DOHH2 (cell line): ENCODE measurements at regions not wholly inside any gene's neighbourhood (a gene's known extent, or its start where the extent isn't known, plus 50 kb on each side); places are given as distances from the start of the nearest gene placed in this dataset.

Experiments used
- H3F3A ChIP-seq: fragments of 200-600 bp; sonication (generic), shearing (Covaris generic); 2 replicates; pipeline ENCODE4 v1.6.0; 2016; ENCODE audit warnings: antibody characterized with exemption, mild to moderate bottlenecking; ENCODE audit not compliant: control insufficient read depth, insufficient read depth
- H3K27ac ChIP-seq: fragments of 200-600 bp; sonication (generic); 2 replicates; pipeline ENCODE4 v1.5.1; 2014; ENCODE audit warnings: low read depth, mild to moderate bottlenecking, low read length, moderate library complexity
- H3K27me3 ChIP-seq: fragments of 200-600 bp; sonication (generic); 2 replicates; pipeline ENCODE4 v1.6.1; 2014; ENCODE audit warnings: mild to moderate bottlenecking, low read length, mixed read lengths; ENCODE audit not compliant: control insufficient read depth
- H3K36me3 ChIP-seq: fragments of 200-600 bp; sonication (generic); 2 replicates; pipeline ENCODE4 v1.6.1; 2014; ENCODE audit warnings: mild to moderate bottlenecking, low read length, moderate library complexity, mixed read lengths; ENCODE audit not compliant: control insufficient read depth
- H3K4me1 ChIP-seq: fragments of 200-600 bp; sonication (generic); 2 replicates; pipeline ENCODE4 v1.6.1; 2014; ENCODE audit warnings: mild to moderate bottlenecking, low read length, mixed read lengths; ENCODE audit not compliant: control insufficient read depth
- H3K4me2 ChIP-seq: fragments of 200-600 bp; sonication (generic); 2 replicates; pipeline ENCODE4 v1.6.0; 2014; ENCODE audit warnings: mild to moderate bottlenecking, low read length, moderate library complexity
- H3K4me3 ChIP-seq: fragments of 200-600 bp; sonication (generic); 2 replicates; pipeline ENCODE4 v1.5.1; 2014; ENCODE audit warnings: mild to moderate bottlenecking, low read length, mixed read lengths
- H3K79me2 ChIP-seq: fragments of 200-600 bp; sonication (generic); 2 replicates; pipeline ENCODE4 v1.6.1; 2014; ENCODE audit warnings: mild to moderate bottlenecking, low read length, mixed read lengths; ENCODE audit not compliant: control insufficient read depth
- H3K9me2 ChIP-seq: fragments of 200-600 bp; sonication (generic); replicated peaks from 2 replicates; pipeline ENCODE4 v1.6.1; 2014; ENCODE audit warnings: mild to moderate bottlenecking, low read length, mixed read lengths; ENCODE audit not compliant: control insufficient read depth
- H3K9me3 ChIP-seq: fragments of 200-600 bp; sonication (generic); 2 replicates; pipeline ENCODE4 v1.6.1; 2014; ENCODE audit warnings: antibody characterized with exemption, low read length, mixed read lengths; ENCODE audit not compliant: control insufficient read depth, insufficient read depth
- H4K20me1 ChIP-seq: fragments of 200-600 bp; sonication (generic); 2 replicates; pipeline ENCODE4 v1.6.0; 2014; ENCODE audit warnings: low read depth, mild to moderate bottlenecking, antibody characterized with exemption, low read length, moderate library complexity; ENCODE audit not compliant: control insufficient read depth, insufficient read depth
- EZH2phosphoT487 ChIP-seq: fragments of 200-600 bp; sonication (generic); IDR thresholded peaks from 2 replicates; pipeline ENCODE4 v1.6.1; 2017; ENCODE audit warnings: borderline replicate concordance, mild to moderate bottlenecking, antibody characterized with exemption, low read length, moderate library complexity, mixed read lengths
- TF ChIP-seq, protein P1 (sequence below): fragments of 200-600 bp; sonication (generic); IDR thresholded peaks from one replicate; pipeline ENCODE4 v1.5.1; 2014; ENCODE audit warnings: antibody characterized with exemption, mild to moderate bottlenecking, low read depth, low read length; ENCODE audit not compliant: poor library complexity, severe bottlenecking

DNA sequence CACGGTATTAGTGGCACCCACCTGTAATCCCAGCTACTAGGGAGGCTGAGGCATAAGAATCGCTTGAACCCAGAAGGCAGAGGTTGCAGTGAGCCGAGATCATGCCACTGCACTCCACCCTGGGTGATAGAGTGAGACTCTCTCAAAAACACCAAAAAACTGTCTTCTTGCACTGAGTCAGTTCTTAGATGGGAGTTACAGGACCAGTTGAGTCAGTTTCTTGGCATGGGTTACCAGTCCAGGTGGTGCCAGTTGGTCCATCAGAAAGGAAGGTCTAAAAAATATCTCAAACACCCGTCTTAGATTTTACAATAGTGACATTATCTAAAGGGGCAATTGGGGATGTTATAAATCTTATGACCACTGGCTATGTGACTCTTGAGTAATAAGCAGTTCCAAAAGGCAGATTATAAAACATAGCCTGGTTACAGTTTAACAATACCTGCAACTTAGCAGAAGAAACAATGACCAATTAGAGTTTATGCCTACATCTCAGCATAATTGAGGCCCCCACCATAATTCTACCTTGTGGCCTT is 206.9 kb upstream of the FGGY start:
- no peaks in the 10 kb centered on the region; the same call in 1 of the 2 replicates for H3K27me3 ChIP-seq
- H3K36me3 ChIP-seq: no peaks in the 10 kb centered on the region
- H3K4me2 ChIP-seq: no peak overlapping the region
- no peaks in the 10 kb centered on the region; the same call in 1 of the 2 replicates for H3K9me2 ChIP-seq
- no peak overlapping the region for H3K4me3 ChIP-seq
- no peak for TF ChIP-seq EZH2phosphoT487
- TF ChIP-seq, protein P1, sequence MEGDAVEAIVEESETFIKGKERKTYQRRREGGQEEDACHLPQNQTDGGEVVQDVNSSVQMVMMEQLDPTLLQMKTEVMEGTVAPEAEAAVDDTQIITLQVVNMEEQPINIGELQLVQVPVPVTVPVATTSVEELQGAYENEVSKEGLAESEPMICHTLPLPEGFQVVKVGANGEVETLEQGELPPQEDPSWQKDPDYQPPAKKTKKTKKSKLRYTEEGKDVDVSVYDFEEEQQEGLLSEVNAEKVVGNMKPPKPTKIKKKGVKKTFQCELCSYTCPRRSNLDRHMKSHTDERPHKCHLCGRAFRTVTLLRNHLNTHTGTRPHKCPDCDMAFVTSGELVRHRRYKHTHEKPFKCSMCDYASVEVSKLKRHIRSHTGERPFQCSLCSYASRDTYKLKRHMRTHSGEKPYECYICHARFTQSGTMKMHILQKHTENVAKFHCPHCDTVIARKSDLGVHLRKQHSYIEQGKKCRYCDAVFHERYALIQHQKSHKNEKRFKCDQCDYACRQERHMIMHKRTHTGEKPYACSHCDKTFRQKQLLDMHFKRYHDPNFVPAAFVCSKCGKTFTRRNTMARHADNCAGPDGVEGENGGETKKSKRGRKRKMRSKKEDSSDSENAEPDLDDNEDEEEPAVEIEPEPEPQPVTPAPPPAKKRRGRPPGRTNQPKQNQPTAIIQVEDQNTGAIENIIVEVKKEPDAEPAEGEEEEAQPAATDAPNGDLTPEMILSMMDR: no peak
- no peaks in the 10 kb centered on the region for H3F3A ChIP-seq
- H3K27ac ChIP-seq: no peak overlapping the region
- no peaks in the 10 kb centered on the region for H4K20me1 ChIP-seq
- H3K4me1 ChIP-seq: no peaks in the 10 kb centered on the region
- no peaks in the 10 kb centered on the region for H3K9me3 ChIP-seq
- H3K79me2 ChIP-seq: no peaks in the 10 kb centered on the region

DNA sequence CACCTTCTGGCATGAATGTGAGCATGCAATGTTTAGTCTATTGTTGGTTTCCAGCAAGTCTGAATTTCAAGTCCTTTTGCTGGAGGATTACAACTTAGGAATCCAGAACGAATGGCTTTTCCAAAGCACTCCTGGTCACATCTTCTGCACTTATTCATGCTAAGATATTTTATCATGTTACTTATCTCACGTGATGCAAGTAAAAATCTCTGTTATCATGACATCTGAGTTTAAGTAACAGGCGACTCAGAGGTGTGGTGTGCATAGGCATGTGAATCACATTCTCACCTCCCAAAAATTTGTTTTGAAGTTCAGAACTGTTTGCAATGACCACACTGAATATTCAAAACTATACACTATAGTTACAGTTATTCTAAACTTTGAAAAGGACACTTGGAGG is 204.8 kb upstream of the FGGY start:
- Histone ChIP-seq H3K36me3 (no peaks in the 10 kb centered on the region), H3K4me3 (no peak overlapping the region), H3K4me2 (no peak overlapping the region), H3K79me2 (no peaks in the 10 kb centered on the region), H3K9me3 (no peaks in the 10 kb centered on the region), H4K20me1 (no peaks in the 10 kb centered on the region), H3F3A (no peaks in the 10 kb centered on the region), H3K4me1 (no peaks in the 10 kb centered on the region), H3K9me2 (no peaks in the 10 kb centered on the region; the same call in 1 of the 2 replicates), H3K27ac (no peak overlapping the region), H3K27me3 (no peaks in the 10 kb centered on the region; the same call in 1 of the 2 replicates)
- TF ChIP-seq EZH2phosphoT487: no peak
- TF ChIP-seq, protein P1: no peak

DNA sequence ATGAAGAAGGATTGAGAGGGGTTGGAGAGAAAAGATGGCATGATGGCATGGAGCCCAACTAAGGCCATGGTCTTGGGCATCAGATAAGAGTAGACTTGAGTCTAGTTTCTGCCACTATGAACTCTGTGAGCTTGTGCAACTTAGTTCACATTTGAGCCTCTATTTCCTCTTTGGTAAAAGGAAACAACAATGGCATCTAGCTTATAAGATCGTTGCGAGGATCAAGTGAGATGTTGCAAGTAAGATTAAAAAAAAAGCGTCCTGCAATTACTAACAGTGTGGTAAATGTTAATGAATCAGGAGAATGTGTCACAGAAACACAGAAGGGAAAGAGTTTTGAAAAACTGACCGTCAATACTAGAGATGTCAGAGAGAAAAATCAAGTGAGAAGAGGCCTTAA is 202.9 kb upstream of the FGGY start:
- TF ChIP-seq, protein P1: no peak
- no peak for TF ChIP-seq EZH2phosphoT487

More for the DNA sequence above, 202.9 kb upstream of the FGGY start:
- Histone ChIP-seq H3K79me2 (no peaks in the 10 kb centered on the region), H3K4me1 (no peaks in the 10 kb centered on the region), H3K4me2 (no peak overlapping the region), H3K9me3 (no peaks in the 10 kb centered on the region), H3K27me3 (no peaks in the 10 kb centered on the region; the same call in 1 of the 2 replicates), H4K20me1 (no peaks in the 10 kb centered on the region), H3K4me3 (no peak overlapping the region), H3F3A (no peaks in the 10 kb centered on the region), H3K9me2 (no peaks in the 10 kb centered on the region; the same call in 1 of the 2 replicates), H3K27ac (no peak overlapping the region), H3K36me3 (no peaks in the 10 kb centered on the region)
